ENCODE measurements at regions not wholly inside any gene's neighbourhood (a gene's known extent, or its start where the extent isn't known, plus 50 kb on each side); places are given as distances from the start of the nearest gene placed in this dataset.

GRCh38 chr3:88617283-88617682 is 467.5 kb downstream of the C3orf38 start:
- 83 to 95% (median 90%) methylated on average over 1 of the region's 1 CpG for WGBS, 3 donors
- no peak overlapping the region for H3K27ac ChIP-seq (ENCODE audit: low read depth, low read length)

GRCh38 chr3:88618021-88618645 is 468.4 kb downstream of the C3orf38 start:
- no peak overlapping the region for H3K27ac ChIP-seq (ENCODE audit: low read depth, low read length)
- 70 to 77% (median 71%) methylated on average over 7 of the region's 7 CpGs for WGBS, 3 donors

GRCh38 chr3:88621586-88621985 is 471.8 kb downstream of the C3orf38 start:
- no peak overlapping the region for H3K27ac ChIP-seq (ENCODE audit: low read depth, low read length)
- WGBS, 3 donors: 75 to 86% (median 76%) methylated on average over 2 of the region's 2 CpGs

- H3K27ac ChIP-seq (ENCODE audit: low read depth, low read length): no peak overlapping the region
Measured at GRCh38 chr3:88623709-88624108, 473.9 kb downstream of the C3orf38 start.

- no peak overlapping the region for H3K27ac ChIP-seq (ENCODE audit: low read depth, low read length)
- WGBS, 3 donors: 65 to 89% (median 84%) methylated on average over 2 of the region's 2 CpGs
Measured at GRCh38 chr3:88626456-88627120, 476.8 kb downstream of the C3orf38 start.

GRCh38 chr3:88628901-88629300 is 478.5 kb upstream of the EPHA3 start:
- whole genome bisulfite sequencing, 3 donors: 89 to 93% (median 89%) methylated on average over 4 of the region's 4 CpGs

GRCh38 chr3:88632226-88632625 is 475.2 kb upstream of the EPHA3 start:
- H3K27ac ChIP-seq (ENCODE audit: low read depth, low read length): no peak overlapping the region
- WGBS, 3 donors: 50 to 71% (median 68%) methylated on average over 2 of the region's 2 CpGs

More at GRCh38 chr3:88628901-88629300, 478.5 kb upstream of the EPHA3 start:
- no peak overlapping the region for H3K27ac ChIP-seq (ENCODE audit: low read depth, low read length)

- WGBS, 3 donors: 42 to 71% (median 69%) methylated on average over 1 of the region's 1 CpG
- no peak overlapping the region for H3K27ac ChIP-seq (ENCODE audit: low read depth, low read length)
Measured at GRCh38 chr3:88640581-88640980, 466.8 kb upstream of the EPHA3 start.

- H3K27ac ChIP-seq (ENCODE audit: low read depth, low read length): no peak overlapping the region
- 49 to 86% (median 85%) methylated on average over 2 of the region's 2 CpGs for WGBS, 3 donors
Measured at GRCh38 chr3:88641033-88641604, 466.3 kb upstream of the EPHA3 start.

GRCh38 chr3:88657459-88657858 is 450.0 kb upstream of the EPHA3 start:
- no peak overlapping the region for H3K27ac ChIP-seq (ENCODE audit: low read depth, low read length)
- WGBS, 3 donors: 87 to 94% (median 87%) methylated on average over 3 to 4 of the region's 4 CpGs

- no peak overlapping the region for H3K27ac ChIP-seq (ENCODE audit: low read depth, low read length)
- WGBS, 3 donors: 31 to 70% (median 67%) methylated on average over 3 of the region's 3 CpGs
Measured at GRCh38 chr3:88661433-88661824, 446.0 kb upstream of the EPHA3 start.

- no peak overlapping the region for H3K27ac ChIP-seq (ENCODE audit: low read depth, low read length)
- WGBS, 3 donors: 90 to 94% (median 92%) methylated on average over 2 of the region's 2 CpGs
Measured at GRCh38 chr3:88668180-88668579, 439.2 kb upstream of the EPHA3 start.

GRCh38 chr3:88671573-88671972 is 435.8 kb upstream of the EPHA3 start:
- H3K27ac ChIP-seq (ENCODE audit: low read depth, low read length): no peak overlapping the region
- WGBS, 3 donors: 73 to 90% (median 76%) methylated on average over 3 of the region's 3 CpGs

- WGBS, 3 donors: 31 to 94% (median 90%) methylated on average over 1 of the region's 1 CpG
- H3K27ac ChIP-seq (ENCODE audit: low read depth, low read length): no peak overlapping the region
Measured at GRCh38 chr3:88677298-88677697, 430.1 kb upstream of the EPHA3 start.

GRCh38 chr3:88678747-88679146 is 428.7 kb upstream of the EPHA3 start:
- H3K27ac ChIP-seq (ENCODE audit: low read depth, low read length): no peak overlapping the region
- WGBS, 3 donors: 87 to 93% (median 89%) methylated on average over 3 of the region's 3 CpGs

GRCh38 chr3:88690287-88690686 is 417.1 kb upstream of the EPHA3 start:
- H3K27ac ChIP-seq (ENCODE audit: low read depth, low read length): no peak overlapping the region
- WGBS, 3 donors: 83 to 91% (median 85%) methylated on average over 3 of the region's 3 CpGs

GRCh38 chr3:88691081-88691480 is 416.3 kb upstream of the EPHA3 start:
- WGBS, 3 donors: 87 to 93% (median 90%) methylated on average over 3 of the region's 3 CpGs
- no peak overlapping the region for H3K27ac ChIP-seq (ENCODE audit: low read depth, low read length)

- 68 to 75% (median 69%) methylated on average over 3 of the region's 3 CpGs for WGBS, 3 donors
- H3K27ac ChIP-seq (ENCODE audit: low read depth, low read length): no peak overlapping the region
Measured at GRCh38 chr3:88703501-88704059, 403.8 kb upstream of the EPHA3 start.

- WGBS, 3 donors: 77 to 90% (median 80%) methylated on average over 3 of the region's 3 CpGs
- no peak overlapping the region for H3K27ac ChIP-seq (ENCODE audit: low read depth, low read length)
Measured at GRCh38 chr3:88704338-88704737, 403.1 kb upstream of the EPHA3 start.

GRCh38 chr3:88707837-88708236 is 399.6 kb upstream of the EPHA3 start:
- WGBS, 3 donors: 29 to 76% (median 65%) methylated on average over 1 of the region's 1 CpG
- H3K27ac ChIP-seq (ENCODE audit: low read depth, low read length): no peak overlapping the region

Data from adipose tissue (tissue), 3 donors.